ENCODE measurements at regions not wholly inside any gene's neighbourhood (a gene's known extent, or its start where the extent isn't known, plus 50 kb on each side); places are given as distances from the start of the nearest gene placed in this dataset.

DNA sequence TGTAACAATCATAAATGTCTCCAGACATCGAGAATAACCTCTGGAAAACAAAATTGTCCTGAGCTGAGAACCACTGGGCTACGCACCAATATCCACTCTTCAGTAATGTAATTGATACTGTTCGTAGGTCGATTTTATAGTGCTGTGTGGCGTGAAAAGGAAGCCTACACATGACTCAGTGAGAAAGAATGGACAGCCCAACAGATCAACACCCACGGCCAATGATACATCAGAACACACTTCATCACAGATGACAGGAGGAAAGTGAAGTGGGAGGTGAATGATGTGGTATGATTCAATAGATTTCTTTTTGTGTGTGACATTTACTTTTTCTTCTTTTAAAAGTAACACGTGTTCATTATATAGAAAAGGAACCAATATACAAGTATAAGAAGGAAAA, 93.5 kb downstream of the RPS12 start:
- DNase-seq, result no peak
- no peak overlapping the region for H3K4me3 Mint-ChIP-seq
- no peak for TF ChIP-seq CTCF (conservative IDR thresholded peaks at IDR 0.05)
- no peak overlapping the region for H3K14ac ChIP-seq (ENCODE audit: insufficient read depth, low read length)
- H4K5ac ChIP-seq (ENCODE audit: insufficient read length, low read depth, low read length), result no peak overlapping the region
- H3K4ac ChIP-seq (ENCODE audit: low read depth, low read length), result no peak overlapping the region
- no peaks in the 10 kb centered on the region for H3K9me3 Mint-ChIP-seq
- no peaks in the 10 kb centered on the region; the same call in 1 of the 2 replicates for H3K27me3 Mint-ChIP-seq (ENCODE audit: low read depth)
- no peaks in the 10 kb centered on the region for H3K9me3 ChIP-seq (ENCODE audit: control insufficient read depth, low read depth, low read length)
- H3K23ac ChIP-seq (ENCODE audit: insufficient read length, low read depth, low read length), result no peak overlapping the region
- H4K91ac ChIP-seq (ENCODE audit: insufficient read length, low read depth, low read length), result no peak overlapping the region
- H4K20me1 ChIP-seq (ENCODE audit: control insufficient read depth, insufficient read depth, insufficient read length), result no peaks in the 10 kb centered on the region
- H3K36me3 Mint-ChIP-seq (ENCODE audit: insufficient read depth in 1 of 3, low read depth in 3 of 3), result no peaks in the 10 kb centered on the region
- no peaks in the 10 kb centered on the region for H3K4me1 ChIP-seq (ENCODE audit: insufficient read depth, low read length)
- no peak overlapping the region for H2BK120ac ChIP-seq (ENCODE audit: low read depth, low read length, poor library complexity, severe bottlenecking)
- no peak overlapping the region for H3T11ph ChIP-seq (ENCODE audit: low read length)
- no peak overlapping the region for H2AFZ ChIP-seq (ENCODE audit: low read length)
- H3K27me3 ChIP-seq (ENCODE audit: insufficient read depth, low read length), result no peaks in the 10 kb centered on the region
- H2BK5ac ChIP-seq (ENCODE audit: insufficient read length, low read length), result no peak overlapping the region
- H3K27ac ChIP-seq (ENCODE audit: insufficient read length, low read depth, low read length), result no peak overlapping the region
- no peak overlapping the region for H2AK5ac ChIP-seq (ENCODE audit: insufficient read length, low read length)
- no peaks in the 10 kb centered on the region for H3K4me1 Mint-ChIP-seq
- H3K79me2 ChIP-seq (ENCODE audit: insufficient read depth, low read length), result no peaks in the 10 kb centered on the region
- no peak overlapping the region for H3K4me2 ChIP-seq (ENCODE audit: insufficient read depth, insufficient read length, low read length)
- no peaks in the 10 kb centered on the region for H3K79me1 ChIP-seq (ENCODE audit: insufficient read depth, low read depth, low read length, poor library complexity, severe bottlenecking)
- H3K18ac ChIP-seq (ENCODE audit: insufficient read length, low read depth, low read length), result no peak overlapping the region
- H3K9ac ChIP-seq (ENCODE audit: extremely low read depth, insufficient read length, low read length), result no peak overlapping the region
- H3K27ac Mint-ChIP-seq, result no peak overlapping the region
- no peak overlapping the region for H2BK12ac ChIP-seq (ENCODE audit: insufficient read length, low read depth, low read length)
- H2BK15ac ChIP-seq (ENCODE audit: low read depth, low read length), result no peak overlapping the region
- H3K56ac ChIP-seq (ENCODE audit: insufficient read length, low read depth, low read length), result no peak overlapping the region
- no peak overlapping the region for H2BK20ac ChIP-seq (ENCODE audit: low read depth, low read length, poor library complexity, severe bottlenecking)
- H3K23me2 ChIP-seq (ENCODE audit: insufficient read length, low read depth, low read length, poor library complexity, severe bottlenecking), result no peaks in the 10 kb centered on the region
- WGBS (ENCODE audit: extremely low coverage, insufficient read length, low lambda C conversion rate), result no CpG with 5 or more reads among the region's 7 CpGs
- H4K8ac ChIP-seq (replicated peaks; ENCODE audit: insufficient read length, low read depth, low read length), result no peak overlapping the region
